DOHH2 (cell line): ENCODE measurements at regions not wholly inside any gene's neighbourhood (a gene's known extent, or its start where the extent isn't known, plus 50 kb on each side); places are given as distances from the start of the nearest gene placed in this dataset.

Source experiments
- CTCF ChIP-seq: fragments of 200-600 bp; sonication (generic); IDR thresholded peaks from one replicate; pipeline ENCODE4 v1.5.1; 2014; ENCODE audit warnings: antibody characterized with exemption, mild to moderate bottlenecking, low read depth, low read length; ENCODE audit not compliant: poor library complexity, severe bottlenecking
- EZH2phosphoT487 ChIP-seq: fragments of 200-600 bp; sonication (generic); IDR thresholded peaks from 2 replicates; pipeline ENCODE4 v1.6.1; 2017; ENCODE audit warnings: borderline replicate concordance, mild to moderate bottlenecking, antibody characterized with exemption, low read length, moderate library complexity, mixed read lengths

GRCh38 chr3:116950301-116951055, 240.9 kb downstream of the TUSC7 start:
- TF ChIP-seq CTCF = no peak
- TF ChIP-seq EZH2phosphoT487 = no peak
